ENCODE measurements at regions not wholly inside any gene's neighbourhood (a gene's known extent, or its start where the extent isn't known, plus 50 kb on each side); places are given as distances from the start of the nearest gene placed in this dataset.

DNA sequence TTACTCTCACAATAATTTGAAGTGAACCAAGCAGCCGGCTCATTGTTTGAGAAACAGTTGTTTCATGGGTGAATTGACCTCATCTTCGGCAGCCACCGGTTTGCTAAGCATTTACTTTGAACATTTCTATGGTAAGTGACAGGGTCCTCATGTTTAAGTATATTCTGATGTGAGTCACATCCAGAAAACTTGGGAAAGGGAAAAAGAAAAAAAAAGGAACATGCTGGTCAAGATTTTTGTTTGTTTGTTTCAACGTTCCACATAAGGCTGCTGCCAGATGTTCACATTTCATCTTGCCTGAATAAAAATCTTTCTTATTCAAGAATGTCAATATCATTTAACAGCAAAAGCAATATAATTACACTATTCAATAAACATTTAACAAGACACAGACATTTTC lies 55.0 kb upstream of the EXOC2 start:
- TF ChIP-seq, protein P1, sequence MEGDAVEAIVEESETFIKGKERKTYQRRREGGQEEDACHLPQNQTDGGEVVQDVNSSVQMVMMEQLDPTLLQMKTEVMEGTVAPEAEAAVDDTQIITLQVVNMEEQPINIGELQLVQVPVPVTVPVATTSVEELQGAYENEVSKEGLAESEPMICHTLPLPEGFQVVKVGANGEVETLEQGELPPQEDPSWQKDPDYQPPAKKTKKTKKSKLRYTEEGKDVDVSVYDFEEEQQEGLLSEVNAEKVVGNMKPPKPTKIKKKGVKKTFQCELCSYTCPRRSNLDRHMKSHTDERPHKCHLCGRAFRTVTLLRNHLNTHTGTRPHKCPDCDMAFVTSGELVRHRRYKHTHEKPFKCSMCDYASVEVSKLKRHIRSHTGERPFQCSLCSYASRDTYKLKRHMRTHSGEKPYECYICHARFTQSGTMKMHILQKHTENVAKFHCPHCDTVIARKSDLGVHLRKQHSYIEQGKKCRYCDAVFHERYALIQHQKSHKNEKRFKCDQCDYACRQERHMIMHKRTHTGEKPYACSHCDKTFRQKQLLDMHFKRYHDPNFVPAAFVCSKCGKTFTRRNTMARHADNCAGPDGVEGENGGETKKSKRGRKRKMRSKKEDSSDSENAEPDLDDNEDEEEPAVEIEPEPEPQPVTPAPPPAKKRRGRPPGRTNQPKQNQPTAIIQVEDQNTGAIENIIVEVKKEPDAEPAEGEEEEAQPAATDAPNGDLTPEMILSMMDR (IDR thresholded peaks at IDR 0.05; ENCODE audit: low read depth, low read length), result no peak
- TF ChIP-seq EZH2phosphoT487 (IDR thresholded peaks at IDR 0.05; ENCODE audit: low read depth), result no peak
